22Rv1 (cell line): ENCODE measurements at regions not wholly inside any gene's neighbourhood (a gene's known extent, or its start where the extent isn't known, plus 50 kb on each side); places are given as distances from the start of the nearest gene placed in this dataset.

Experiments used
- ZFX ChIP-seq: fragments of 450-650 bp; IDR thresholded peaks from 2 replicates; pipeline ENCODE4 v1.6.1; 2017; ENCODE audit warnings: antibody characterized with exemption, borderline replicate concordance
- TF ChIP-seq, protein P1 (sequence below): fragments of 450-650 bp; IDR thresholded peaks from 2 replicates; pipeline ENCODE4 v1.5.1; 2017; ENCODE audit warnings: mild to moderate bottlenecking

DNA sequence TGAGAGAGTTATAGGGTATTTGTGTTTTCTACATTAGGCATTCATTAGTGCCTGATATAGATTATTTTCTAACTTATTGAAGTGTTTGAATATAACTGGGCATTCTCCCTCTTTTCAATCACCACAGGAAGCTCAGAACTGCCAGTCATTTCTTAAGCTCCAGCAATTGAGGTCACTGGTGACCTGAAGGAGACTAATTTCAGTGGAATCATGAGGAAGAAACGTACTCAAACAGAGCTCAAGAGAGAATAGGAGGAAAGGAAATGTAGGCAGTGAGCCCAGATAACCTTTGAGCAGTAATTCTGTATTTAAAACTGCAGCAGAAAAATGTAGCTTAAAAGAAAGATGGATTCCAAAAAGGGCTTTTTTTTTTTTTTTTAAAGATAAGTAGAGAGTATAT is 1035.5 kb downstream of the SOCS6 start:
- TF ChIP-seq, protein P1, sequence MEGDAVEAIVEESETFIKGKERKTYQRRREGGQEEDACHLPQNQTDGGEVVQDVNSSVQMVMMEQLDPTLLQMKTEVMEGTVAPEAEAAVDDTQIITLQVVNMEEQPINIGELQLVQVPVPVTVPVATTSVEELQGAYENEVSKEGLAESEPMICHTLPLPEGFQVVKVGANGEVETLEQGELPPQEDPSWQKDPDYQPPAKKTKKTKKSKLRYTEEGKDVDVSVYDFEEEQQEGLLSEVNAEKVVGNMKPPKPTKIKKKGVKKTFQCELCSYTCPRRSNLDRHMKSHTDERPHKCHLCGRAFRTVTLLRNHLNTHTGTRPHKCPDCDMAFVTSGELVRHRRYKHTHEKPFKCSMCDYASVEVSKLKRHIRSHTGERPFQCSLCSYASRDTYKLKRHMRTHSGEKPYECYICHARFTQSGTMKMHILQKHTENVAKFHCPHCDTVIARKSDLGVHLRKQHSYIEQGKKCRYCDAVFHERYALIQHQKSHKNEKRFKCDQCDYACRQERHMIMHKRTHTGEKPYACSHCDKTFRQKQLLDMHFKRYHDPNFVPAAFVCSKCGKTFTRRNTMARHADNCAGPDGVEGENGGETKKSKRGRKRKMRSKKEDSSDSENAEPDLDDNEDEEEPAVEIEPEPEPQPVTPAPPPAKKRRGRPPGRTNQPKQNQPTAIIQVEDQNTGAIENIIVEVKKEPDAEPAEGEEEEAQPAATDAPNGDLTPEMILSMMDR = no peak
- no peak for TF ChIP-seq ZFX
